ENCODE measurements at regions not wholly inside any gene's neighbourhood (a gene's known extent, or its start where the extent isn't known, plus 50 kb on each side); places are given as distances from the start of the nearest gene placed in this dataset.

DNA sequence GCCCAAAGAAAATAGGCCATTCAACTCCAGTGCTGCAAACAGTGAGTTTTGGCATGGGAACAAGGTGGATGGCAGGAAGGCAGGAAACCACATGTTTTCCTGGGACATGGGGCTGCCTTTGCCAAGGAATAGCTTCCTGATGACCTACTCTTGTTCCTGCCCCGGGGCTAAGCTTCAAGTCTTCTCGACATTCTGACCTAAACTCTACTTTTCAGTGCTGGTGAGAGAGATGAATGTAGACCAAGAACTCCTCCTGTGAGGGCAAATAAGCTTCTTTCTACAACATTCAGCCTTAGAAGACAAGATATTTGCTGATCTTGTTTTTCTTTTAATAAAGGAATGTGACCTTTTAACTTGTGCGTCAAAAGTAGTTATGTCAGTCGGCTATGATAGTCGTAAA, 199.0 kb downstream of the GPR37 start:
- TF ChIP-seq EZH2phosphoT487 (IDR thresholded peaks at IDR 0.05; ENCODE audit: unreplicated experiment) (no peak), POLR2AphosphoS5 (IDR thresholded peaks at IDR 0.05; ENCODE audit: low read depth) (no peak), EZH2 (IDR thresholded peaks at IDR 0.05; ENCODE audit: low read depth, unreplicated experiment) (no peak), REST (IDR thresholded peaks at IDR 0.05; ENCODE audit: unreplicated experiment) (no peak), NANOG (IDR thresholded peaks at IDR 0.05; ENCODE audit: borderline replicate concordance) (no peak), JUNB (IDR thresholded peaks at IDR 0.05; ENCODE audit: unreplicated experiment) (no peak), CREB1 (CRISPR knock-in tag; IDR thresholded peaks at IDR 0.05; ENCODE audit: low read depth) (no peak), ZNF462 (CRISPR knock-in tag; IDR thresholded peaks at IDR 0.05) (no peak), ZNF114 (CRISPR knock-in tag; IDR thresholded peaks at IDR 0.05) (no peak), STAT1 (IDR thresholded peaks at IDR 0.05; ENCODE audit: unreplicated experiment) (no peak), ZNF331 (CRISPR knock-in tag; IDR thresholded peaks at IDR 0.05; ENCODE audit: low read depth) (no peak)
- TF ChIP-seq, protein P1, sequence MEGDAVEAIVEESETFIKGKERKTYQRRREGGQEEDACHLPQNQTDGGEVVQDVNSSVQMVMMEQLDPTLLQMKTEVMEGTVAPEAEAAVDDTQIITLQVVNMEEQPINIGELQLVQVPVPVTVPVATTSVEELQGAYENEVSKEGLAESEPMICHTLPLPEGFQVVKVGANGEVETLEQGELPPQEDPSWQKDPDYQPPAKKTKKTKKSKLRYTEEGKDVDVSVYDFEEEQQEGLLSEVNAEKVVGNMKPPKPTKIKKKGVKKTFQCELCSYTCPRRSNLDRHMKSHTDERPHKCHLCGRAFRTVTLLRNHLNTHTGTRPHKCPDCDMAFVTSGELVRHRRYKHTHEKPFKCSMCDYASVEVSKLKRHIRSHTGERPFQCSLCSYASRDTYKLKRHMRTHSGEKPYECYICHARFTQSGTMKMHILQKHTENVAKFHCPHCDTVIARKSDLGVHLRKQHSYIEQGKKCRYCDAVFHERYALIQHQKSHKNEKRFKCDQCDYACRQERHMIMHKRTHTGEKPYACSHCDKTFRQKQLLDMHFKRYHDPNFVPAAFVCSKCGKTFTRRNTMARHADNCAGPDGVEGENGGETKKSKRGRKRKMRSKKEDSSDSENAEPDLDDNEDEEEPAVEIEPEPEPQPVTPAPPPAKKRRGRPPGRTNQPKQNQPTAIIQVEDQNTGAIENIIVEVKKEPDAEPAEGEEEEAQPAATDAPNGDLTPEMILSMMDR (conservative IDR thresholded peaks at IDR 0.05; ENCODE audit: low read depth in 2 of 2) = no peak
- TF ChIP-seq, protein P2, sequence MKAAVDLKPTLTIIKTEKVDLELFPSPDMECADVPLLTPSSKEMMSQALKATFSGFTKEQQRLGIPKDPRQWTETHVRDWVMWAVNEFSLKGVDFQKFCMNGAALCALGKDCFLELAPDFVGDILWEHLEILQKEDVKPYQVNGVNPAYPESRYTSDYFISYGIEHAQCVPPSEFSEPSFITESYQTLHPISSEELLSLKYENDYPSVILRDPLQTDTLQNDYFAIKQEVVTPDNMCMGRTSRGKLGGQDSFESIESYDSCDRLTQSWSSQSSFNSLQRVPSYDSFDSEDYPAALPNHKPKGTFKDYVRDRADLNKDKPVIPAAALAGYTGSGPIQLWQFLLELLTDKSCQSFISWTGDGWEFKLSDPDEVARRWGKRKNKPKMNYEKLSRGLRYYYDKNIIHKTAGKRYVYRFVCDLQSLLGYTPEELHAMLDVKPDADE (IDR thresholded peaks at IDR 0.05) = no peak

Data from GM23338 (cell line).